GM13977 (cell line): ENCODE measurements at regions not wholly inside any gene's neighbourhood (a gene's known extent, or its start where the extent isn't known, plus 50 kb on each side); places are given as distances from the start of the nearest gene placed in this dataset.
"Not testable (repeated sequence)": the region's sequence is repeated elsewhere in the genome, so short reads cannot be mapped to it uniquely, and the experiment has no call there.

Experiments used
- DNase-seq: peaks from one replicate; pipeline ENCODE4 v3.0.0; 2012; ENCODE audit warnings: low spot score
- in situ Hi-C: fragments of 300-500 bp; cut with MboI; formaldehyde crosslinking; loops from one replicate; pipeline ENCODE4 v1.12.0; 2022; ENCODE audit warnings: low sequenced_read_pairs, low pct_unique_long_range_greater_than_20kb, mixed read lengths, inconsistent platforms; ENCODE audit not compliant: unreplicated experiment
- TF ChIP-seq, protein P1 (sequence below): IDR thresholded peaks from 2 replicates; pipeline ENCODE4 v1.5.1; 2012; ENCODE audit warnings: mild to moderate bottlenecking, control low read depth; ENCODE audit not compliant: insufficient read depth; ENCODE audit errors: extremely low read depth, missing control alignments

DNA sequence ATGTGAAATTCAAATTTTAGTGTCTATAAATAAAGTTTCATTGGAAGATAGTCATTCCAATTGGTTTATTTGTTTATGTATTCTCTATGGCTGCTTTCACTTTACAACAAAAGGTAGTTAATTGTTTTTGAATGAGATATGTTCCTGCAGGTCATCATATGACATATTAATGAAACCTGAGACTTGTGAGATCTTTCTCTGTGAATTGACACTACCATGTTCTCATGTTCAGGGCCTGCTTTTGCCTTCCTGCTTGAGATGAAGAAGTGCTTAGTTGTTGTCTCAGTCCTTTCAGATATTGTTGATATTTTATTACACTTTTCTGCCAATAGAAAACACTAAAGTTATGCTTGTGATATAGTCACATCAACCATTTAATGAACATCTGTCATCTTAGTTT is 132.5 kb downstream of the UTRN start:
- TF ChIP-seq, protein P1, sequence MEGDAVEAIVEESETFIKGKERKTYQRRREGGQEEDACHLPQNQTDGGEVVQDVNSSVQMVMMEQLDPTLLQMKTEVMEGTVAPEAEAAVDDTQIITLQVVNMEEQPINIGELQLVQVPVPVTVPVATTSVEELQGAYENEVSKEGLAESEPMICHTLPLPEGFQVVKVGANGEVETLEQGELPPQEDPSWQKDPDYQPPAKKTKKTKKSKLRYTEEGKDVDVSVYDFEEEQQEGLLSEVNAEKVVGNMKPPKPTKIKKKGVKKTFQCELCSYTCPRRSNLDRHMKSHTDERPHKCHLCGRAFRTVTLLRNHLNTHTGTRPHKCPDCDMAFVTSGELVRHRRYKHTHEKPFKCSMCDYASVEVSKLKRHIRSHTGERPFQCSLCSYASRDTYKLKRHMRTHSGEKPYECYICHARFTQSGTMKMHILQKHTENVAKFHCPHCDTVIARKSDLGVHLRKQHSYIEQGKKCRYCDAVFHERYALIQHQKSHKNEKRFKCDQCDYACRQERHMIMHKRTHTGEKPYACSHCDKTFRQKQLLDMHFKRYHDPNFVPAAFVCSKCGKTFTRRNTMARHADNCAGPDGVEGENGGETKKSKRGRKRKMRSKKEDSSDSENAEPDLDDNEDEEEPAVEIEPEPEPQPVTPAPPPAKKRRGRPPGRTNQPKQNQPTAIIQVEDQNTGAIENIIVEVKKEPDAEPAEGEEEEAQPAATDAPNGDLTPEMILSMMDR: no peak
- DNase-seq: no peak
- in situ Hi-C loops: no loop called here

DNA sequence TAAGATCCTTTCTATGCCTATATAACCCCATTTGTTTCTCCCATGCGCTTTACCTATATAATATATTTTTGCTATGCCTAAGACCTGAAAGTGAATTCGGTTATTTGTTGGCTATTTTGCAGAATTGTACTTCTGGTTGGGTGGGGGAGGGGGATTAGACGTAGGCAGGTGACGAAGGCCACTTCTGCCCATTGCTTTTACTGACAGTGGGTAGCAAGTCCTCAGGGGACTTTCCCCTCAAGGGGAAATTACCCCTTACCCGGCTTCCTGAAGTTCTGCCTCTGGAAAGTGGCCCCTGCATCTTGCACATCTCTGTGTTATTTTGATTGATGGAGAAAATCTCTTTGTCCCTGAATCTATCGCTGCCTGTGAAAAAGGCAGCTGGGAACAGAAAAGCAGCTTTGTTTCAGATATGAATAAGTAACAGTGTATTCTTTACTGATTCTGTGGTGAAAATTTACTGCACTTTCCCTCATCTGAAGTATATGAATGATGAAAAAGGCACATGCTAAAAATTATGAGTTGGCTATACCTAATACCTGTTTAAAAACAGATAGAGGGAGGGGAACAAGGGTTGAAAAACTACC is 133.9 kb downstream of the UTRN start:
- no peak for DNase-seq
- in situ Hi-C loops: no loop called here
- TF ChIP-seq, protein P1: no peak

DNA sequence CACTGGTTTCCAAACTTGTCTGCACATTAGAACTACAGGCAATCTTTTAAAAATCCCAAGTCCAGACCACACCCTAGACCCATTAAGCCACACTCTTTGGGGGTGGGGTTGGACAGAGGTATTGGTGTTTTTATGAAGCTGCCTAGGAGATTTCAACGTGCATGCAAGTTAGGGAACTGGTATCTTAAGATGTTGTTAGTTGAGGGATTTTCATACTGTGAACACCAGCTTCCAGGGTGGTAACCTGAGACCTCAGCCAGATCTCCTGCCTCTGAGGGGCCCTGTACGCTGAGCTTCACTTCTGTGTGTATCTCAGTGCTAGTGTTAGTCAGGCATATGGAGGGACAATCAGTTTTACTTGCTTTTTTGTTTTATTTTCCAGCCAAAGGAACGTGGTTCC is 138.0 kb downstream of the UTRN start:
- in situ Hi-C loops: no loop called here
- no peak for DNase-seq
- TF ChIP-seq, protein P1: no peak

DNA sequence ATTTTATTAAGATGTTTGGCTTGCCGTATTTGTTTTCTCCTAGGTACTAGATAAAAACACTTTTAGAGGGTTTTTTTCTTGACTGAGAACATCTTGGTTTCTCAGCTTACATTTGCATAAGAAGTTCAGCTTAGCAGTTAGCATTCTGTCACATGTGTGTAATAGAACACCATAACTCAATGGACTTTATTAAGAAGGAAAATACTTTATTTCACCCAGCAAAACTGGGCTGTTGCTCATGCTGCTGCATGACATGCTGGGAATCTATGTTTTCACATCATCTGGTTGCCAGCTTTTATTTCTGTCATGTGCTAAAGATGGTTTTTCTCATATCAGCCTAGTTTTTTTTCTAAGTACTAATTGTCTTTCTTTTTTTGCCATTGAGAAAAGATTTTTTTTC is 144.6 kb downstream of the UTRN start:
- in situ Hi-C loops: no loop called here
- TF ChIP-seq, protein P1: no peak
- DNase-seq: no peak

DNA sequence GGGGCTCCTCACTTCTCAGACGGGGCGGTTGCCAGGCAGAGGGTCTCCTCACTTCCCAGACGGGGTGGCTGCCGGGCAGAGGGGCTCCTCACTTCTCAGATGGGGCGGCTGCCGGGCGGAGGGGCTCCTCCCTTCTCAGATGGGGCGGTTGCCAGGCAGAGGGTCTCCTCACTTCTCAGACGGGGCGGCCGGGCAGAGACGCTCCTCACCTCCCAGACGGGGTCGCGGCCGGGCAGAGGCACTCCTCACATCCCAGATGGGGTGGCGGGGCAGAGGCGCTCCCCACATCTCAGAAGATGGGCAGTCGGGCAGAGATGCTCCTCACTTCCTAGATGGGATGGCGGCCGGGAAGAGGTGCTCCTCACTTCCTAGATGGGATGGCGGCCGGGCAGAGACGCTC is 148.3 kb downstream of the UTRN start:
- in situ Hi-C loops: not testable (repeated sequence)

DNA sequence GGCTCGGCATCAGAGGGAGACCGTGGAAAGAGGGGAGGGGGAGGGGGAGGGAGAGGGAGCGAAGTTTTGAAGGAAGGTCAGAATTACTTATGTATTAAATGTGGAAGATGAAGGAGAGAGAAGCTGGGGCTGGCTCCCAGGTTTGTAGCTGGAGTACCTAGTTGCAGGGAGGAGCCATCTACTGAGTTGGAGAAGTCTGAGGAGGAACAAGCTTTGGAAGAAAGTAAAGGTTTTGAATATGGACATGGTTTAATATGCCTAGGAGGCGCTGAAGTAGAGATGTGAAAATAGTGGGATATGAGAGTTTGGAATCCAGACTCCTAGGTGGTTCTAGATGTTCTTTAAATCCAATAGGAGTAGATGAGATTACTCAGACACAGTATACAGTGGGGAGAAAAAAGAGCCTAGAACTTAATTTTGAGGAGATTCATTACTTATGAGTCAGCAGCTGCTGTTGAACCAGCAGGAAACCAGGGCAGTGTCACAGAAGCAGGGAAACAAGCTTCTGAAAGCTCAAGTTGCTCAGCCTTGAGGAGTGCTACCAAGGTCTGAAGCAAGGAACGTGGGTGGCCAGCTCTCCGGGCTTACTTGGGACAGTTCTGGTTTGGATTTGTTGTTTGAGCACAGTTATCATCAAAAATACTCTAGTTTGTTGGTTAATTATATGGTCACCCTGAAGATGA is 149.3 kb downstream of the UTRN start:
- no peak for DNase-seq
- TF ChIP-seq, protein P1: no peak
- in situ Hi-C loops: no loop called here

More for the DNA sequence above, 148.3 kb downstream of the UTRN start:
- not testable (repeated sequence) for DNase-seq

DNA sequence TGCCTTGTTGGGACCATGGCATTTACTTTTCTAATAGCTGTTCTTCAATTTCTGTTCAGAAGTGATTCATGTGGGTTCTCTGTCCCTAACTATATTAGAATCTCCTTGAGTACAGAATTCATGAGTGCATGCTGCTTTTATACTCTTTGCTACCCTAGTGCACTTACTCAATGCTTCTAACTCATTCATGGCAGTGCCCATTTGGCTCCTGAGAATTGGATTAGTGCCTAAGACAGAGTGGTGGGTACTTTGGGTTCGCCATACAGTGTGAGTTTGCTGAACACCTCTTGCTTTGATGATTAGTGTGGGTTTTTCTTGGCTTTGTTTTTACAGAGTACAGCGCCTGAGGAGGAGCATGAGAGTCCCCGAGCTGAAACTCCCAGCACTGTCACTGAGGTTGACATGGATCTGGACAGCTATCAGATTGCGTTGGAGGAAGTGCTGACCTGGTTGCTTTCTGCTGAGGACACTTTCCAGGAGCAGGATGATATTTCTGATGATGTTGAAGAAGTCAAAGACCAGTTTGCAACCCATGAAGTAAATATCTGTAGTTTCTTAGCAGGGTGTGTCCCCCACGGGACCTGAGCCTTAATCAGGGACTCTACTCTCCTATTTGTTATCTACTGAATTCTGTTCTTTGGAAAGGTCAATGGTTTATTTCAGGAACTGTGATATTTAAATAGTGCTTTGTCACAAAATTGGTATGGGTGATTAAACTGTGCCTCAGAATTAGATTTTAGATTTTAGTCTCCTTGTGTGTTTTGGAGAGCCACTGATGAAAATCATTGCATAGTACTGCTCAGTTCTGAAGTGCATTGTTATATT is 150.7 kb downstream of the UTRN start:
- TF ChIP-seq, protein P1: no peak
- in situ Hi-C loops: no loop called here
- DNase-seq: no peak
